GM12873 (cell line): ENCODE measurements at regions not wholly inside any gene's neighbourhood (a gene's known extent, or its start where the extent isn't known, plus 50 kb on each side); places are given as distances from the start of the nearest gene placed in this dataset.

Experiments
- CTCF ChIP-seq: IDR thresholded peaks from 2 replicates; pipeline ENCODE4 v1.5.1; 2012; ENCODE audit warnings: low read depth, mild to moderate bottlenecking, moderate library complexity, low read length, control low read depth; ENCODE audit not compliant: insufficient read depth; ENCODE audit errors: missing control alignments

GRCh38 chr2:8520791-8521344 lies 161.0 kb upstream of the ID2 start:
- no peak for TF ChIP-seq CTCF

DNA sequence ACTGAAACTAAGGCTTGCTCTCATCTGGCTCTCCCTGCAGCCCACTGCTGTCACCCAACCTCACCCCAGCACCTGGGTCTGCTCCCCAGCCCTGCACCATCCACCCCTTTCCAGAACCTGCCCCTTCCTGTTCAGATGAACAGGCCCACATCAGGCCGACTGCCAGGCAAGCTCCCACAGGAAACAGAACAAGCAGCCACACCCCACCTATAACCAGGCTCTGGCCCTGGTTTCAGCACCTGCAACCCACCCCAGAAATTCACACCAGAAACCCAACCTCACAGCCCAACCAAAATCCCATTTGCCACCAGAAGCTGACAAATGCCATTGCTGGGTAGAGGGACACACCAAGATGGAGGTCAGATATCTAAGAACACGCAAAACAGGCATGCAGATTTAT lies 159.2 kb upstream of the ID2 start:
- TF ChIP-seq CTCF: no peak

DNA sequence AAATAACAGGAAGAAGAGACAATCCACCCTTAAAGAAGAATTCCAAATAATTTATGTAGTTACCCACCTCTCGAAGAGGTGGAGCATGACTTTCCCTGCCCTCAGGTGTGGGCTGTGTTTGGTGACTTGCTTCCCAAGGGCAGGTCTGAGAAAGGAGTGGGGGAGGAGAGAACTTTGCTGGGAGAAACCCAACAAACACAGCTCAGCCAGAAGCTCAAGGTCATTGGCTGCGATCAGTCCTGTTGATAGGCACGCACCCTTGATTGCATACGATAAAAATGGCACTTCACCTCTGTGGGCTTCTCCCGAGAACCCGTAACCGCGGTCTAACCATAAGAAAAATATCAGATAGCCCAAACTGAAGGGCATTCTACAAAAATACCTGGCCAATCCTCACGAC lies 157.5 kb upstream of the ID2 start:
- no peak for TF ChIP-seq CTCF

GRCh38 chr2:8524823-8525222 lies 157.0 kb upstream of the ID2 start:
- no peak for TF ChIP-seq CTCF

GRCh38 chr2:8525236-8525581 lies 156.6 kb upstream of the ID2 start:
- TF ChIP-seq CTCF: no peak

GRCh38 chr2:8525582-8526402 lies 156.1 kb upstream of the ID2 start:
- TF ChIP-seq CTCF: peak; percentile 60

DNA sequence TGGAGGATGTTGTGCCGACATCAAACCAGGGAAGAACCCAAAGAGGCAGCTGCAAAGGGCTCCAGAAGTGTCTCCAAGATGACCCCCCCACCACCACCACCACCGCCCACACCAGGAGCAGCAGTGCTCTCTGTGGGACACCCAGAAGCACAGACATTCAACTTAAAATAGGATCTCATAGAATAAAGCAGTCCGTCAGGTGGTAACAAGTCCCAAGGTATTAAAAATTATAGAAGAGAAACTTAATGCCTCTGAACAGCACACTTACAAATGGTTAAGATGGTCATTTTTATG lies 155.5 kb upstream of the ID2 start:
- no peak for TF ChIP-seq CTCF
